Renal cortical epithelial cell (primary cell): ENCODE measurements at regions not wholly inside any gene's neighbourhood (a gene's known extent, or its start where the extent isn't known, plus 50 kb on each side); places are given as distances from the start of the nearest gene placed in this dataset.
"Not testable (repeated sequence)": the region's sequence is repeated elsewhere in the genome, so short reads cannot be mapped to it uniquely, and the experiment has no call there.

Source experiments
- DNase-seq: peaks from one replicate; pipeline ENCODE4 v3.0.0-alpha.2; 2011; ENCODE audit warnings: low read depth

GRCh38 chr6:140541288-140541687 is 1166.8 kb upstream of the CITED2 start:
- no peak for DNase-seq

- no peak for DNase-seq
Observed at GRCh38 chr6:140540743-140541142, 1166.3 kb upstream of the CITED2 start.

- DNase-seq, result peak; percentile 51
Observed at GRCh38 chr6:140538926-140539325, 1164.5 kb upstream of the CITED2 start.

GRCh38 chr6:140537834-140538705 is 1163.6 kb upstream of the CITED2 start:
- peak; percentile 100 for DNase-seq

- peak; percentile 72 for DNase-seq
Observed at GRCh38 chr6:140537211-140537610, 1162.8 kb upstream of the CITED2 start.

GRCh38 chr6:140535511-140535910 is 1161.1 kb upstream of the CITED2 start:
- no peak for DNase-seq

- DNase-seq, result no peak
Observed at GRCh38 chr6:140533526-140533925, 1159.1 kb upstream of the CITED2 start.

GRCh38 chr6:140504776-140505175 is 1130.3 kb upstream of the CITED2 start:
- DNase-seq, result no peak

- DNase-seq, result no peak
Observed at GRCh38 chr6:140500849-140501248, 1126.4 kb upstream of the CITED2 start.

GRCh38 chr6:140499607-140500006 is 1125.2 kb upstream of the CITED2 start:
- DNase-seq, result no peak

GRCh38 chr6:140494321-140495108 is 1120.1 kb upstream of the CITED2 start:
- peak; percentile 73 for DNase-seq

- DNase-seq, result not testable (repeated sequence)
Observed at GRCh38 chr6:140493470-140493869, 1119.0 kb upstream of the CITED2 start.

GRCh38 chr6:140490081-140490480 is 1115.6 kb upstream of the CITED2 start:
- DNase-seq, result peak; percentile 13

GRCh38 chr6:140487586-140487985 is 1113.1 kb upstream of the CITED2 start:
- DNase-seq, result no peak

GRCh38 chr6:140486450-140487361 is 1112.3 kb upstream of the CITED2 start:
- DNase-seq, result peak; percentile 34

GRCh38 chr6:140485740-140486449 is 1111.4 kb upstream of the CITED2 start:
- peak; percentile 99 for DNase-seq

- no peak for DNase-seq
Observed at GRCh38 chr6:140480852-140481251, 1106.4 kb upstream of the CITED2 start.

GRCh38 chr6:140478631-140479030 is 1104.2 kb upstream of the CITED2 start:
- DNase-seq, result no peak

GRCh38 chr6:140475086-140475485 is 1100.6 kb upstream of the CITED2 start:
- DNase-seq, result peak; percentile 82

GRCh38 chr6:140464720-140465119 is 1090.3 kb upstream of the CITED2 start:
- peak; percentile 57 for DNase-seq

- no peak for DNase-seq
Observed at GRCh38 chr6:140463312-140463710, 1088.9 kb upstream of the CITED2 start.
